SK-N-SH (cell line): ENCODE measurements at regions not wholly inside any gene's neighbourhood (a gene's known extent, or its start where the extent isn't known, plus 50 kb on each side); places are given as distances from the start of the nearest gene placed in this dataset.

Experiments
- CTCF ChIP-seq: fragments of 200-600 bp; sonication (generic); IDR thresholded peaks from 2 replicates; pipeline ENCODE4 v1.6.1; 2017; ENCODE audit warnings: antibody characterized with exemption, mild to moderate bottlenecking, moderate library complexity
- NRF1 ChIP-seq: IDR thresholded peaks from 2 replicates; pipeline ENCODE4 v1.6.1; 2012; ENCODE audit warnings: low read depth, mild to moderate bottlenecking, low read length

- TF ChIP-seq NRF1 (no peak), CTCF (no peak)
Observed at GRCh38 chr1:24983006-24983680, 53.1 kb upstream of the RUNX3 start.
